Upper lobe of left lung (tissue), 6 donors: ENCODE measurements at regions not wholly inside any gene's neighbourhood (a gene's known extent, or its start where the extent isn't known, plus 50 kb on each side); places are given as distances from the start of the nearest gene placed in this dataset.

ENCODE experiments used
- ATAC-seq, 2 donors: fragments of 200-7000 bp; cut with Tn5 transposase; one replicate each; pipeline ENCODE4 v1.9.1; 2022; ENCODE audit warnings: mild to moderate bottlenecking in 2 of 2, moderate library complexity in 2 of 2; ENCODE audit not compliant: low FRiP score in 2 of 2
- DNase-seq, 2 donors: peaks; one replicate each; pipeline ENCODE4 v3.0.0-alpha.2; 2019 to 2020
- H3K27ac ChIP-seq, 4 donors: fragments of 200-600 bp; sonication (generic); one replicate each; pipeline ENCODE4 v1.5.1; 2016 to 2019
- H3K27me3 ChIP-seq, 4 donors: fragments of 200-600 bp; sonication (generic); one replicate each; pipeline ENCODE4 v1.5.1; 2017 to 2019
- H3K36me3 ChIP-seq, 4 donors: fragments of 200-600 bp; sonication (generic); one replicate each; pipeline ENCODE4 v1.5.1; 2016 to 2019
- H3K4me1 ChIP-seq, 4 donors: fragments of 200-600 bp; sonication (generic); one replicate each; pipeline ENCODE4 v1.5.1; 2018 to 2019
- H3K4me3 ChIP-seq, 4 donors: fragments of 200-600 bp; sonication (generic); one replicate each; pipeline ENCODE4 v1.5.1; 2017 to 2019; ENCODE audit warnings: mild to moderate bottlenecking in 2 of 4, moderate library complexity in 1 of 4
- H3K9me3 ChIP-seq, 4 donors: fragments of 200-600 bp; sonication (generic); one replicate each; pipeline ENCODE4 v1.5.1; 2018 to 2019
- EP300 ChIP-seq, 4 donors: sonication (generic); formaldehyde crosslinking; IDR thresholded peaks; one replicate each; pipeline ENCODE4 v1.5.1; 2017; ENCODE audit warnings: antibody characterized with exemption in 4 of 4, control low read depth in 2 of 4
- POLR2A ChIP-seq, 4 donors: fragments of 450-650 bp; IDR thresholded peaks; one replicate each; pipeline ENCODE4 v1.5.1; 2016 to 2017; ENCODE audit warnings: antibody characterized with exemption in 4 of 4, mild to moderate bottlenecking in 2 of 4
- POLR2AphosphoS5 ChIP-seq, 2 donors: sonication (generic); formaldehyde crosslinking; IDR thresholded peaks; one replicate each; pipeline ENCODE4 v1.5.1; 2017; ENCODE audit warnings: antibody characterized with exemption in 2 of 2
- WGBS, 2 donors: methylation state at CpG; one replicate each; pipeline ENCODE4 v1.1.5; 2017 to 2018; 5-methylcytosine and 5-hydroxymethylcytosine counted together
- TF ChIP-seq, protein P1 (sequence below), 6 experiments: fragments of 450-650 bp in 4 of 6; fragments of 200-600 bp in 2 of 6; sonication (generic) in 2 of 6; IDR thresholded peaks; one replicate each; pipeline ENCODE4 v1.5.1; 2016 to 2019; ENCODE audit warnings: antibody characterized with exemption in 6 of 6
- donor health status: DM: no; HTN: no; CAD: no; lungs with moderate emphysema.
- donor health status: DM: no; HTN: yes; CAD: no; lungs with severe emphysema.

DNA sequence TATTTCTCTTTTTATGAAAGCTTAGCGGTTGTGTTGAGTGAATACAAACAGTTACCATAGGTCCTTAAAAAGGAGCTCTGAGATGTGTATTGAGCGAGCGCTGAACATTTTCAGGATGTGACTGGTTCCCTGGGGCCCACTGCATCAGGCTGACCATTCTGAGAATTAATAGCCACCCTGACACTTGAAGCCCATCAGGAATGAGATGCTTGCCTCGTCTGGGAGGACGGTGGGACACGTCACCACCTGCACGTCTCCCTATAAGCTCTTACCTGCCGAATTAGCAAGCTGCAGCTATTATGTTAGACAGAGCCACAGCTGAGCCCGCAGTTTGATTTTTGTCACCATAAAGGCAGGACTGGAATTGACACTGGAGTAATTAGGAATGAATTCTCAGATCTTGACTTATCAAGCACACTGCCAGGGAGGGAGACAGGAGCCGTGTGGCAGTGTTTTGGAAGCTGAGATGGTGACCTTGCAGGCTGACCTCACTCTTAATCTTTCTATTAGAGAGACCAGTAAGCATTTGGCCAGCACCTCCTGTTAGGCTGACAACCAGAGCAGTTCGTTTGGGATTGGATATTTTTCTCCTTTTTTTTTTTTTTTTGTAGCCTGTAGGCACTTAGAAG is 373.1 kb upstream of the WWC1 start:
- Histone ChIP-seq H3K27me3 (no peaks in the 10 kb centered on the region), H3K36me3 (no peaks in the 10 kb centered on the region), H3K9me3 (no peaks in the 10 kb centered on the region), H3K4me1 (no peaks in the 10 kb centered on the region), H3K4me3 (no peak overlapping the region), H3K27ac (no peak overlapping the region)
- DNase-seq = no peak
- ATAC-seq = no peak
- WGBS, 2 donors = 61 to 76% methylated on average over 11 of the region's 11 CpGs
- TF ChIP-seq POLR2A (IDR thresholded peaks at IDR 0.05) (no peak), POLR2AphosphoS5 (IDR thresholded peaks at IDR 0.05) (no peak), EP300 (IDR thresholded peaks at IDR 0.05) (no peak)
- TF ChIP-seq, protein P1, sequence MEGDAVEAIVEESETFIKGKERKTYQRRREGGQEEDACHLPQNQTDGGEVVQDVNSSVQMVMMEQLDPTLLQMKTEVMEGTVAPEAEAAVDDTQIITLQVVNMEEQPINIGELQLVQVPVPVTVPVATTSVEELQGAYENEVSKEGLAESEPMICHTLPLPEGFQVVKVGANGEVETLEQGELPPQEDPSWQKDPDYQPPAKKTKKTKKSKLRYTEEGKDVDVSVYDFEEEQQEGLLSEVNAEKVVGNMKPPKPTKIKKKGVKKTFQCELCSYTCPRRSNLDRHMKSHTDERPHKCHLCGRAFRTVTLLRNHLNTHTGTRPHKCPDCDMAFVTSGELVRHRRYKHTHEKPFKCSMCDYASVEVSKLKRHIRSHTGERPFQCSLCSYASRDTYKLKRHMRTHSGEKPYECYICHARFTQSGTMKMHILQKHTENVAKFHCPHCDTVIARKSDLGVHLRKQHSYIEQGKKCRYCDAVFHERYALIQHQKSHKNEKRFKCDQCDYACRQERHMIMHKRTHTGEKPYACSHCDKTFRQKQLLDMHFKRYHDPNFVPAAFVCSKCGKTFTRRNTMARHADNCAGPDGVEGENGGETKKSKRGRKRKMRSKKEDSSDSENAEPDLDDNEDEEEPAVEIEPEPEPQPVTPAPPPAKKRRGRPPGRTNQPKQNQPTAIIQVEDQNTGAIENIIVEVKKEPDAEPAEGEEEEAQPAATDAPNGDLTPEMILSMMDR (IDR thresholded peaks at IDR 0.05) = no peak

DNA sequence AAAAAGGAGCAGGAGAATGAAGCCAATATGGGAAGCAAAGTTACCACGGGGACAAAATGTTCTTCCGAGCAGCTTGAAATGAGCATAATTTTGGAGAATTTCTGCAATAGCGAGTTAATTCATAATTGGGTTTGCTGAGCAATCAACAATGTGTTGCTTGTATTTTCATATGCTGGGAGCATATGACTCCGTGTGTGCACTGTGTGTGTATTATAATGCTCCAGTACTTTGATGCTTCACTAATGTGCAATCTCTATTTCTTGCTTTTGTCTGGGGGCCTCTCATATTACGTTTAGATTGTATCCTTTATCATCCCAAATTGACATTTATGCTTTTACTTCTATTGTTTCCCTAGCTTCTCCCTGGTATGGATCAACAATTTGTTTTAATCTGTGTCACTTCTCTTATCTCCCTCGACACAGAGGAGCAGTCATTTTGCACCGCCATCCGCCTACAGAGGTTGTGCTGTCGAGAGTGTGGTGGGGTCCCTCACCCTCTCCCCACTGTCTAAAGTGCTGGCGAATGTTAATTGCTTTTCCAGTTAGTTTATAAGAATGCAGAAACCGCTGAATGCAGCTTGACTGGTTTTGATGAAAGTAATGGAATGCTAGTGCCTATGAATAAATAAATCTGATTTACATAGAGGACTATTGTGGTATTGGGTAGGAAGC is 372.5 kb upstream of the WWC1 start:
- WGBS, 2 donors = 56% methylated on average over 11 of the region's 11 CpGs
- H3K27me3 ChIP-seq = no peaks in the 10 kb centered on the region
- no peaks in the 10 kb centered on the region for H3K36me3 ChIP-seq
- no peak overlapping the region for H3K4me3 ChIP-seq
- TF ChIP-seq POLR2AphosphoS5 (IDR thresholded peaks at IDR 0.05) = no peak
- no peak for TF ChIP-seq POLR2A (IDR thresholded peaks at IDR 0.05)
- TF ChIP-seq EP300 (IDR thresholded peaks at IDR 0.05) = no peak
- TF ChIP-seq, protein P1 (IDR thresholded peaks at IDR 0.05) = no peak
- no peak for DNase-seq
- H3K4me1 ChIP-seq = no peaks in the 10 kb centered on the region
- ATAC-seq = no peak
- no peak overlapping the region for H3K27ac ChIP-seq
- no peaks in the 10 kb centered on the region for H3K9me3 ChIP-seq

DNA sequence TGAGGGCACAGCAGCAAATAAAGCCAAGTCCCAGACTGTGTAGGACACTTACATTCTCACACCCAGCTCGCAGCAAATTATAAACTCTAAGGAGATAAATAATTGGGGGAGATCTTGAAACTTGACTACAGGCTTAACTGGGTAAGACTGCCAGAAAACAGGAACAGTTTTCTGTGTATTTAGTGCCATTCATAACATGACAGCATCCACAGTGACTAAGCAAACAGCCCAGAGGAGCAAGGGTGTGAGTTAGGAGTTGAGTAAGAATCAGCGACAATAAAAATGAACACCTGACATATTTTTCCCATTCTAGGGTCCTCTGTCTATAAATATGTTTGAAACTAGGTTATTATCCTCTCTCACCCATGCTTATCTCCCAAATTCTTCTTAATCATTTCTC is 370.9 kb upstream of the WWC1 start:
- Histone ChIP-seq H3K4me3 (no peak overlapping the region), H3K9me3 (no peaks in the 10 kb centered on the region), H3K27ac (no peak overlapping the region), H3K36me3 (no peaks in the 10 kb centered on the region), H3K27me3 (no peaks in the 10 kb centered on the region), H3K4me1 (no peaks in the 10 kb centered on the region)
- TF ChIP-seq, protein P1 (IDR thresholded peaks at IDR 0.05) = no peak
- no peak for TF ChIP-seq POLR2A (IDR thresholded peaks at IDR 0.05)
- TF ChIP-seq POLR2AphosphoS5 (IDR thresholded peaks at IDR 0.05) = no peak
- TF ChIP-seq EP300 (IDR thresholded peaks at IDR 0.05) = no peak
- ATAC-seq (no peak), DNase-seq (no peak)
- 38 to 60% methylated on average over 2 of the region's 2 CpGs for WGBS, 2 donors

DNA sequence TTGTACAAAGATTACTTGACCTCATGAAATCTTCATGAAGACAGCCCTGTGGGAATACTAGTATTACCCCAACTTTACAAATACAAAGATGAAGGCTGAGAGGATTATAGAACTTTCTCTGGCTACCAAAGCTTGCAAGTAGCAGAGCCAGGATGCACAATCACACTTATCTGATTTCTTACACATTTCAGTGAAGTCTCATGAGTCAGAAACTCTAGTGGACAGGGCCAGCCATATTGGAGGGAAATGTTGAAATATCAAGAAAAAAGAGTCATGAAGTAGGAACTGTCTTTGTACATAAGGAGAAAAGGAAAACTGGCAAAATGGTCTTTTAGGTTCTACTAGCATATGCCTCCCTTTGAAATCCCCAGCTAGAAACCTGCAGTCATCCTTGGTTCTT is 369.6 kb upstream of the WWC1 start:
- no peak for DNase-seq
- Histone ChIP-seq H3K27me3 (no peaks in the 10 kb centered on the region), H3K9me3 (no peaks in the 10 kb centered on the region), H3K4me1 (no peaks in the 10 kb centered on the region), H3K36me3 (no peaks in the 10 kb centered on the region), H3K27ac (no peak overlapping the region), H3K4me3 (no peak overlapping the region)
- TF ChIP-seq, protein P1 (IDR thresholded peaks at IDR 0.05) = no peak
- no peak for TF ChIP-seq POLR2A (IDR thresholded peaks at IDR 0.05)
- no peak for TF ChIP-seq POLR2AphosphoS5 (IDR thresholded peaks at IDR 0.05)
- ATAC-seq = no peak

DNA sequence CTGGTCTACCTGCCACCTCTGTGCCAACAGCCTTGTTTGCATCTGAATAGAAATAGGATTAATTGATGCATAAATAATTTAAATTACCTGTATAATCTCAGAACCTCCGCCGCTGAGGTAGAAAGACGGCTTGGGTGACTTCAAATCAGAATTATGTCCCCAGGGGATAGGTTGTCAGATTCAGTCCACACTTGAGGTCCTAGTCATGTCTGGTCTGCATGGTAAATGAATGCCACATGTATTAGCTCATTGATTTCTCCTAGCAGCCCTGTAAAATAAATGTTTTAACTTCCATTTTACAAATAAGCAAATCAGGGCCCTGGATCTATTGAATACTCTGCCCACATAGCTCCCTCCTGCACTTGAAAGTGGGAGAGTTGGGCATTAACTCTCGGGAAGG is 368.0 kb upstream of the WWC1 start:
- Histone ChIP-seq H3K4me1 (no peaks in the 10 kb centered on the region), H3K27me3 (no peaks in the 10 kb centered on the region), H3K36me3 (no peaks in the 10 kb centered on the region), H3K27ac (no peak overlapping the region), H3K4me3 (no peak overlapping the region), H3K9me3 (no peaks in the 10 kb centered on the region)
- TF ChIP-seq, protein P1 (IDR thresholded peaks at IDR 0.05) = no peak
- no peak for TF ChIP-seq POLR2AphosphoS5 (IDR thresholded peaks at IDR 0.05)
- DNase-seq (no peak), ATAC-seq (no peak)
- whole genome bisulfite sequencing, 2 donors = 81 to 86% methylated on average over 4 of the region's 4 CpGs
